GM12878 (cell line): ENCODE measurements at regions not wholly inside any gene's neighbourhood (a gene's known extent, or its start where the extent isn't known, plus 50 kb on each side); places are given as distances from the start of the nearest gene placed in this dataset.
"Not testable (repeated sequence)": the region's sequence is repeated elsewhere in the genome, so short reads cannot be mapped to it uniquely, and the experiment has no call there.

ENCODE experiments used
- ATAC-seq: fragments of 200-7000 bp; cut with Tn5 transposase; 3 replicates; pipeline ENCODE4 v1.9.1; 2020; ENCODE audit warnings: mild to moderate bottlenecking, moderate library complexity
- BruUV-seq: library from RNA; stranded (reverse); fragments of 400-500 nt; replicated peaks from 2 replicates; lab custom pipeline; 2021; lab: Mats Ljungman, UMichigan
- CTCF ChIA-PET: fragments of 300-600 bp; sonication (Branson Sonifier 250); formaldehyde crosslinking; extraction: SDS; loops from one replicate; lab custom pipeline; 2021; ENCODE audit warnings: inconsistent platforms; lab: Yijun Ruan, JAX
- POLR2A ChIA-PET: fragments of 350-600 bp; formaldehyde crosslinking; extraction: SDS; loops from one replicate; lab custom pipeline; 2021; ENCODE audit warnings: inconsistent platforms; lab: Charles Lee
- RAD21 ChIA-PET: fragments of 300-600 bp; sonication (Branson Sonifier 250); formaldehyde crosslinking; loops from one replicate; lab custom pipeline; 2023; ENCODE audit warnings: antibody characterized with exemption; ENCODE audit not compliant: unreplicated experiment; lab: Charles Lee
- SMC1A ChIA-PET: fragments of 300-600 bp; sonication (Branson Sonifier 250); formaldehyde crosslinking; loops from one replicate; lab custom pipeline; 2023; ENCODE audit not compliant: unreplicated experiment, uncharacterized antibody; lab: Charles Lee
- DNase-seq: peaks from one replicate; pipeline ENCODE4 v3.0.0-alpha.2; 2011; ENCODE audit warnings: low read depth, low spot score
- FAIRE-seq: peaks from 3 replicates; lab custom pipeline; 2011; peaks lifted over from hg19 to GRCh38; lab: Jason Lieb, UNC
- H2AFZ ChIP-seq: 2 replicates; pipeline ENCODE4 v1.6.0; 2011; ENCODE audit warnings: low read depth, low read length, control low read depth; ENCODE audit not compliant: control insufficient read depth
- H3K27ac ChIP-seq: 2 replicates; pipeline ENCODE4 v1.5.1; 2011; ENCODE audit warnings: control low read depth; ENCODE audit not compliant: control insufficient read depth, insufficient read depth
- H3K27me3 ChIP-seq, 2 experiments: replicated peaks in 1 of 2; 2 replicates each; pipeline versions ENCODE4 v1.6.0 to v1.6.1; 2011; ENCODE audit warnings: low read length in 1 of 2; ENCODE audit not compliant: control insufficient read depth in 2 of 2, insufficient read depth in 2 of 2
- H3K36me3 ChIP-seq, 2 experiments: 2 replicates each; pipeline ENCODE4 v1.5.1; 2011; ENCODE audit warnings: low read length in 1 of 2; ENCODE audit not compliant: control insufficient read depth in 2 of 2, insufficient read depth in 2 of 2
- H3K4me1 ChIP-seq: 2 replicates; pipeline ENCODE4 v1.6.1; 2011; ENCODE audit warnings: mild to moderate bottlenecking, low read length, moderate library complexity, mixed read lengths; ENCODE audit not compliant: control insufficient read depth, insufficient read depth
- H3K4me2 ChIP-seq: 2 replicates; pipeline ENCODE4 v1.6.0; 2011; ENCODE audit warnings: control low read depth; ENCODE audit not compliant: control insufficient read depth, insufficient read depth
- H3K4me3 ChIP-seq: fragments of 200-600 bp; sonication (generic); 2 replicates; pipeline ENCODE4 v1.5.1; 2016
- H3K79me2 ChIP-seq: 2 replicates; pipeline ENCODE4 v1.6.0; 2011; ENCODE audit warnings: low read length; ENCODE audit not compliant: control insufficient read depth, insufficient read depth
- H3K9ac ChIP-seq: 2 replicates; pipeline ENCODE4 v1.8.0; 2011; ENCODE audit warnings: low read length, control low read depth, mixed read lengths; ENCODE audit not compliant: control insufficient read depth, insufficient read depth
- H3K9me3 ChIP-seq: replicated peaks from 3 replicates; pipeline ENCODE4 v1.5.1; 2011; ENCODE audit warnings: mild to moderate bottlenecking, low read length; ENCODE audit not compliant: control insufficient read depth, insufficient read depth
- H4K20me1 ChIP-seq: 2 replicates; pipeline ENCODE4 v1.6.0; 2011; ENCODE audit not compliant: control insufficient read depth, insufficient read depth
- ATF2 ChIP-seq: IDR thresholded peaks from 2 replicates; pipeline ENCODE4 v1.6.1; 2012; ENCODE audit warnings: low read length, inconsistent platforms
- ATF7 ChIP-seq: fragments of 450-650 bp; IDR thresholded peaks from 2 replicates; pipeline ENCODE4 v1.6.1; 2016; ENCODE audit warnings: low read depth, mild to moderate bottlenecking
- CTCF ChIP-seq, 3 experiments: IDR thresholded peaks in 2 of 3; conservative IDR thresholded peaks in 1 of 3; 2 replicates each; pipeline ENCODE4 v1.5.1; 2011; ENCODE audit warnings: low read depth in 3 of 3, low read length in 3 of 3, mild to moderate bottlenecking in 3 of 3, control low read depth in 2 of 3, moderate library complexity in 2 of 3, inconsistent platforms in 1 of 3, mixed read lengths in 1 of 3; ENCODE audit not compliant: control insufficient read depth in 2 of 3, insufficient read depth in 1 of 3; ENCODE audit errors: extremely low read depth in 1 of 3
- E2F4 ChIP-seq: IDR thresholded peaks from 2 replicates; pipeline ENCODE4 v1.6.1; 2012; ENCODE audit warnings: low read depth, low read length, improper control_type of control experiment
- HCFC1 ChIP-seq: fragments of 150-350 bp; IDR thresholded peaks from 2 replicates; pipeline ENCODE4 v1.6.1; 2014; ENCODE audit warnings: low read length
- KAT2A ChIP-seq: conservative IDR thresholded peaks from 2 replicates; pipeline ENCODE4 v1.6.1; 2011; ENCODE audit warnings: low read depth, low read length; ENCODE audit not compliant: control insufficient read depth
- KDM1A ChIP-seq: fragments of 200-600 bp; sonication (generic); IDR thresholded peaks from 2 replicates; pipeline ENCODE4 v1.6.1; 2016; ENCODE audit warnings: borderline replicate concordance
- KLF5 ChIP-seq: fragments of 450-650 bp; IDR thresholded peaks from 2 replicates; pipeline ENCODE4 v1.6.1; 2014; ENCODE audit warnings: mild to moderate bottlenecking; ENCODE audit not compliant: partially characterized antibody
- PKNOX1 ChIP-seq: fragments of 450-650 bp; IDR thresholded peaks from 2 replicates; pipeline ENCODE4 v1.6.1; 2016; ENCODE audit warnings: mild to moderate bottlenecking
- SIN3A ChIP-seq: IDR thresholded peaks from 2 replicates; pipeline ENCODE4 v1.6.1; 2012; ENCODE audit warnings: low read depth, low read length, improper control_type of control experiment
- SMAD1 ChIP-seq: fragments of 450-650 bp; IDR thresholded peaks from 2 replicates; pipeline ENCODE4 v1.6.1; 2018; ENCODE audit warnings: mild to moderate bottlenecking, low read depth; ENCODE audit not compliant: partially characterized antibody
- TAF1 ChIP-seq: IDR thresholded peaks from 2 replicates; pipeline ENCODE4 v1.6.1; 2011; ENCODE audit warnings: mild to moderate bottlenecking, low read depth, low read length, borderline replicate concordance
- TCF12 ChIP-seq: IDR thresholded peaks from 2 replicates; pipeline ENCODE4 v1.6.1; 2011; ENCODE audit warnings: low read depth, mild to moderate bottlenecking, low read length
- YY1 ChIP-seq: IDR thresholded peaks from 2 replicates; pipeline ENCODE4 v1.6.1; 2011; ENCODE audit warnings: low read depth, mild to moderate bottlenecking, low read length
- WGBS: methylation state at CpG from one replicate; pipeline ENCODE4 v1.1.6; 2016; ENCODE audit warnings: low lambda C conversion rate; ENCODE audit not compliant: insufficient replicate concordance, insufficient coverage; ENCODE audit errors: missing lambda C conversion rate; 5-methylcytosine and 5-hydroxymethylcytosine counted together
- in situ Hi-C: fragments of 300-500 bp; cut with MboI; formaldehyde crosslinking; loops from 9 replicates; pipeline ENCODE4 v1.14.3; 2018; ENCODE audit warnings: mixed read lengths
- intact Hi-C: fragments of 100-400 bp; cut with micrococcal nuclease; formaldehyde crosslinking; loops from one replicate; pipeline ENCODE4 v1.14.2; 2022; ENCODE audit not compliant: unreplicated experiment

- H3K27me3 ChIP-seq: no peaks in the 10 kb centered on the region
- FAIRE-seq (no peak), DNase-seq (no peak), ATAC-seq (no peak)
- H4K20me1 ChIP-seq: no peaks in the 10 kb centered on the region
- in situ Hi-C loops: no loop called here
- WGBS: 98% methylated on average over 3 of the region's 3 CpGs
- SMC1A ChIA-PET: interaction anchor here (1.6 kb wide), 1 partner anchor 94 kb away, joined by 3 read pairs; no protein-coding TSS in a partner anchor
- no peaks in the 10 kb centered on the region for H3K4me1 ChIP-seq
- no peak overlapping the region for H2AFZ ChIP-seq
- H3K4me3 ChIP-seq: no peak overlapping the region
- H3K79me2 ChIP-seq: no peaks in the 10 kb centered on the region
- peaks cover 3% of the 10 kb centered on the region; the same call in 2 of the 3 replicates for H3K9me3 ChIP-seq
- POLR2A ChIA-PET: no interaction called here
- RAD21 ChIA-PET: no interaction called here
- intact Hi-C loops: no loop called here
- TF ChIP-seq SIN3A: no peak
- no peak for TF ChIP-seq KAT2A
- no peak for TF ChIP-seq PKNOX1
- TF ChIP-seq TCF12: no peak
- no peak for TF ChIP-seq E2F4
- TF ChIP-seq ATF2: no peak
- TF ChIP-seq CTCF (IDR thresholded peaks at IDR 0.05 in 2 of 3, conservative IDR thresholded peaks at IDR 0.05 in 1 of 3; ENCODE audit: control insufficient read depth in 2 of 3, extremely low read depth in 1 of 3, insufficient read depth in 1 of 3, low read depth in 3 of 3, low read length in 3 of 3): no peak
- no peak for TF ChIP-seq KDM1A
- no peak for TF ChIP-seq KLF5
- no peak for TF ChIP-seq SMAD1
- no peak for TF ChIP-seq YY1
- TF ChIP-seq TAF1: no peak
- no peak for TF ChIP-seq HCFC1
- TF ChIP-seq ATF7: no peak
- BruUV-seq: no TSS peak
- no peak overlapping the region for H3K9ac ChIP-seq
- H3K4me2 ChIP-seq: no peak overlapping the region
- H3K36me3 ChIP-seq: no peaks in the 10 kb centered on the region
- no peak overlapping the region for H3K27ac ChIP-seq
- CTCF ChIA-PET: no interaction called here
Observed at GRCh38 chr3:106359692-106360091, 490.9 kb upstream of the CBLB start.

GRCh38 chr3:106360901-106361300 is 492.1 kb upstream of the CBLB start:
- WGBS: 67% methylated on average over 1 of the region's 1 CpG
- not testable (repeated sequence) for FAIRE-seq

More at GRCh38 chr3:106360901-106361300, 492.1 kb upstream of the CBLB start:
- H3K79me2 ChIP-seq, H3K9ac ChIP-seq, POLR2A ChIA-PET, ATAC-seq, BruUV-seq, CTCF ChIA-PET, H3K4me3 ChIP-seq, H3K36me3 ChIP-seq, intact Hi-C loops, H4K20me1 ChIP-seq, DNase-seq, H3K4me2 ChIP-seq, in situ Hi-C loops, RAD21 ChIA-PET, H3K4me1 ChIP-seq, H2AFZ ChIP-seq, H3K9me3 ChIP-seq, H3K27me3 ChIP-seq, H3K27ac ChIP-seq: not testable (repeated sequence)
- SMC1A ChIA-PET: interaction anchor here (1.6 kb wide), 1 partner anchor 95 kb away, joined by 3 read pairs; no protein-coding TSS in a partner anchor
